ENCODE measurements at regions not wholly inside any gene's neighbourhood (a gene's known extent, or its start where the extent isn't known, plus 50 kb on each side); places are given as distances from the start of the nearest gene placed in this dataset.

DNA sequence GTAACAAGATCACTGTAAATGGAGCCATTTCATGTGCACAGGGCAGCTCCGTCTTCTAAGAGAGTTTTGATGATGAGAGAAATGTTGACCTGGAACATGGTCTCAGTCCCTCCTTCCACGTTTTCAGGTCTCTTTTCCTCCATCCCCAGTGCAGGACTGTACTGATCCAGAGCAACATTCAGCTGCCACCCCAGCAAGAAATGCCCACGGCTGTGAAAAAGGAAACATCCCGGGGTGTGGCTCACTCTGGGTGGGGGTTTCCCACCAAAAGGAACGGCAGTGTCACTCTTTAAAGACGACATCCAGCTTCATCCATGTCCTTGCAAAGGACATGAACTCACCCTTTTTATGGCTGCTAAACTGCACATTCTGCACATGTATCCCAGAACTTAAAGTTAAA is 92.6 kb downstream of the ERMARD start:
- TF ChIP-seq CTCF (IDR thresholded peaks at IDR 0.05; ENCODE audit: extremely low read depth in 1 of 2, insufficient read depth in 1 of 2, low read depth in 1 of 2, low read length in 2 of 2) (no peak), POLR2A (IDR thresholded peaks at IDR 0.05; ENCODE audit: low read depth, low read length) (no peak), GATA2 (IDR thresholded peaks at IDR 0.05; ENCODE audit: insufficient read depth, insufficient read length, low read depth, low read length) (no peak), JUN (IDR thresholded peaks at IDR 0.05; ENCODE audit: borderline replicate concordance, insufficient read depth, insufficient read length, low read depth) (no peak), EZH2 (IDR thresholded peaks at IDR 0.05; ENCODE audit: borderline replicate concordance, low read depth, low read length, severe bottlenecking) (no peak), POLR2AphosphoS5 (IDR thresholded peaks at IDR 0.05; ENCODE audit: insufficient read depth, low read depth, low read length) (no peak)
- TF ChIP-seq, protein P1, sequence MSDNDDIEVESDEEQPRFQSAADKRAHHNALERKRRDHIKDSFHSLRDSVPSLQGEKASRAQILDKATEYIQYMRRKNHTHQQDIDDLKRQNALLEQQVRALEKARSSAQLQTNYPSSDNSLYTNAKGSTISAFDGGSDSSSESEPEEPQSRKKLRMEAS (IDR thresholded peaks at IDR 0.05; ENCODE audit: insufficient read depth, insufficient read length), result no peak
